Vagina (tissue), 2 donors: ENCODE measurements at regions not wholly inside any gene's neighbourhood (a gene's known extent, or its start where the extent isn't known, plus 50 kb on each side); places are given as distances from the start of the nearest gene placed in this dataset.

Source experiments
- DNase-seq, 2 donors: peaks; one replicate each; pipeline ENCODE4 v3.0.0-alpha.2; 2017; ENCODE audit errors: extremely low spot score in 2 of 2
- H3K27ac ChIP-seq: fragments of 200-600 bp; sonication (generic); one replicate; pipeline ENCODE4 v1.5.1; 2019
- H3K27me3 ChIP-seq: fragments of 200-600 bp; sonication (generic); one replicate; pipeline ENCODE4 v1.5.1; 2019
- H3K36me3 ChIP-seq, 2 donors: fragments of 200-600 bp; sonication (generic); one replicate each; pipeline ENCODE4 v1.5.1; 2017 to 2019
- H3K4me1 ChIP-seq: fragments of 200-600 bp; sonication (generic); one replicate; pipeline ENCODE4 v1.5.1; 2019
- H3K4me3 ChIP-seq, 2 donors: fragments of 200-600 bp; sonication (generic); 1 replicate in 1 of 2; 2 replicates in 1 of 2; pipeline ENCODE4 v1.5.1; 2016 to 2019
- H3K9me3 ChIP-seq: fragments of 200-600 bp; sonication (generic); one replicate; pipeline ENCODE4 v1.5.1; 2019
- CTCF ChIP-seq, 3 experiments: fragments of 450-650 bp in 2 of 3; fragments of 200-600 bp in 1 of 3; sonication (generic) in 1 of 3; IDR thresholded peaks; one replicate each; pipeline ENCODE4 v1.5.1; 2017 to 2019; ENCODE audit warnings: antibody characterized with exemption in 3 of 3, mild to moderate bottlenecking in 2 of 3, moderate library complexity in 2 of 3
- POLR2A ChIP-seq, 2 donors: fragments of 450-650 bp; IDR thresholded peaks; one replicate each; pipeline ENCODE4 v1.6.1; 2017; ENCODE audit warnings: antibody characterized with exemption in 2 of 2, mild to moderate bottlenecking in 2 of 2, moderate library complexity in 2 of 2
- POLR2AphosphoS5 ChIP-seq, 2 donors: sonication (generic); formaldehyde crosslinking; IDR thresholded peaks; one replicate each; pipeline ENCODE4 v1.9.0; 2017; ENCODE audit warnings: antibody characterized with exemption in 2 of 2, mild to moderate bottlenecking in 2 of 2, low read depth in 1 of 2; ENCODE audit not compliant: insufficient read depth in 1 of 2
- intact Hi-C: fragments of 100-400 bp; cut with DNase I; formaldehyde crosslinking; loops from one replicate; pipeline ENCODE4 v1.15.1; 2023

GRCh38 chr2:121037480-121037879 is 247.5 kb downstream of the TFCP2L1 start:
- no peak for TF ChIP-seq POLR2AphosphoS5 (IDR thresholded peaks at IDR 0.05; ENCODE audit: insufficient read depth in 1 of 2, low read depth in 1 of 2)
- TF ChIP-seq CTCF (IDR thresholded peaks at IDR 0.05): no peak
- no peak for TF ChIP-seq POLR2A (IDR thresholded peaks at IDR 0.05)
- Histone ChIP-seq H3K4me1 (peaks cover 16% of the 10 kb centered on the region), H3K4me3 (no peak overlapping the region), H3K27ac (no peak overlapping the region), H3K36me3 (no peaks in the 10 kb centered on the region), H3K9me3 (no peaks in the 10 kb centered on the region), H3K27me3 (no peaks in the 10 kb centered on the region)
- no peak for DNase-seq
- intact Hi-C loops: no loop called here

GRCh38 chr2:121038031-121038430 is 247.0 kb downstream of the TFCP2L1 start:
- H3K36me3 ChIP-seq: no peaks in the 10 kb centered on the region
- H3K27me3 ChIP-seq: no peaks in the 10 kb centered on the region
- H3K27ac ChIP-seq: no peak overlapping the region
- no peak for TF ChIP-seq CTCF (IDR thresholded peaks at IDR 0.05)
- no peak for TF ChIP-seq POLR2AphosphoS5 (IDR thresholded peaks at IDR 0.05; ENCODE audit: insufficient read depth in 1 of 2, low read depth in 1 of 2)
- TF ChIP-seq POLR2A (IDR thresholded peaks at IDR 0.05): no peak
- no peak for DNase-seq
- intact Hi-C loops: no loop called here
- peaks cover 16% of the 10 kb centered on the region for H3K4me1 ChIP-seq
- no peaks in the 10 kb centered on the region for H3K9me3 ChIP-seq
- no peak overlapping the region for H3K4me3 ChIP-seq

- H3K4me1 ChIP-seq: peaks cover 16% of the 10 kb centered on the region
- no peaks in the 10 kb centered on the region for H3K36me3 ChIP-seq
- H3K27me3 ChIP-seq: no peaks in the 10 kb centered on the region
- TF ChIP-seq POLR2A (IDR thresholded peaks at IDR 0.05) (no peak), CTCF (IDR thresholded peaks at IDR 0.05) (no peak), POLR2AphosphoS5 (IDR thresholded peaks at IDR 0.05; ENCODE audit: insufficient read depth in 1 of 2, low read depth in 1 of 2) (no peak)
- H3K9me3 ChIP-seq: no peaks in the 10 kb centered on the region
- intact Hi-C loops: no loop called here
- H3K27ac ChIP-seq: no peak overlapping the region
- DNase-seq: no peak
- no peak overlapping the region for H3K4me3 ChIP-seq
These were observed 246.6 kb downstream of the TFCP2L1 start for GRCh38 chr2:121038431-121038830.

GRCh38 chr2:121038891-121039616 is 245.9 kb downstream of the TFCP2L1 start:
- Histone ChIP-seq H3K4me1 (peaks cover 16% of the 10 kb centered on the region), H3K27me3 (no peaks in the 10 kb centered on the region), H3K36me3 (no peaks in the 10 kb centered on the region), H3K9me3 (no peaks in the 10 kb centered on the region), H3K27ac (no peak overlapping the region), H3K4me3 (no peak overlapping the region)
- peak in 1 of 2 donors; percentile 88 for DNase-seq
- no peak for TF ChIP-seq POLR2AphosphoS5 (IDR thresholded peaks at IDR 0.05; ENCODE audit: insufficient read depth in 1 of 2, low read depth in 1 of 2)
- no peak for TF ChIP-seq POLR2A (IDR thresholded peaks at IDR 0.05)
- intact Hi-C loops: no loop called here

GRCh38 chr2:121039679-121040078 is 245.3 kb downstream of the TFCP2L1 start:
- Histone ChIP-seq H3K4me3 (no peak overlapping the region), H3K36me3 (no peaks in the 10 kb centered on the region), H3K9me3 (no peaks in the 10 kb centered on the region), H3K27me3 (no peaks in the 10 kb centered on the region), H3K27ac (no peak overlapping the region), H3K4me1 (peaks cover 16% of the 10 kb centered on the region)
- intact Hi-C loops: no loop called here
- TF ChIP-seq CTCF (IDR thresholded peaks at IDR 0.05): no peak
- no peak for TF ChIP-seq POLR2A (IDR thresholded peaks at IDR 0.05)
- TF ChIP-seq POLR2AphosphoS5 (IDR thresholded peaks at IDR 0.05; ENCODE audit: insufficient read depth in 1 of 2, low read depth in 1 of 2): no peak
- no peak for DNase-seq
